RCC 7860 (cell line): ENCODE measurements at regions not wholly inside any gene's neighbourhood (a gene's known extent, or its start where the extent isn't known, plus 50 kb on each side); places are given as distances from the start of the nearest gene placed in this dataset.

ENCODE experiments used
- DNase-seq: peaks from one replicate; pipeline ENCODE4 v3.0.0-alpha.2; 2015; ENCODE audit warnings: low spot score
- FAIRE-seq: peaks from 2 replicates; lab custom pipeline; 2012; peaks lifted over from hg19 to GRCh38; lab: Jason Lieb, UNC

GRCh38 chr3:176740906-176741663, 456.2 kb downstream of the TBL1XR1 start:
- DNase-seq (no peak), FAIRE-seq (no peak)

GRCh38 chr3:176739159-176739558, 458.1 kb downstream of the TBL1XR1 start:
- no peak for FAIRE-seq
- DNase-seq: no peak

- no peak for DNase-seq
- FAIRE-seq: no peak
Measured at GRCh38 chr3:176737480-176738110, 459.7 kb downstream of the TBL1XR1 start.

- FAIRE-seq: no peak
- no peak for DNase-seq
Measured at GRCh38 chr3:176734146-176734545, 463.1 kb downstream of the TBL1XR1 start.

GRCh38 chr3:176724394-176724759, 472.9 kb downstream of the TBL1XR1 start:
- DNase-seq (no peak), FAIRE-seq (no peak)

- no peak for DNase-seq
- FAIRE-seq: no peak
Measured at GRCh38 chr3:176723758-176724393, 473.4 kb downstream of the TBL1XR1 start.

GRCh38 chr3:176714034-176714433, 483.2 kb downstream of the TBL1XR1 start:
- DNase-seq (no peak), FAIRE-seq (no peak)

GRCh38 chr3:176712191-176712590, 485.1 kb downstream of the TBL1XR1 start:
- FAIRE-seq: no peak
- no peak for DNase-seq

- DNase-seq: no peak
- no peak for FAIRE-seq
Measured at GRCh38 chr3:176699288-176699687, 498.0 kb downstream of the TBL1XR1 start.

GRCh38 chr3:176697284-176697889, 499.9 kb downstream of the TBL1XR1 start:
- no peak for FAIRE-seq
- no peak for DNase-seq

GRCh38 chr3:176696816-176697215, 500.5 kb downstream of the TBL1XR1 start:
- no peak for FAIRE-seq

GRCh38 chr3:176692966-176693785, 504.1 kb downstream of the TBL1XR1 start:
- DNase-seq (no peak), FAIRE-seq (no peak)

More at GRCh38 chr3:176696816-176697215, 500.5 kb downstream of the TBL1XR1 start:
- DNase-seq: no peak

GRCh38 chr3:176692199-176692965, 504.9 kb downstream of the TBL1XR1 start:
- no peak for FAIRE-seq

GRCh38 chr3:176690083-176690869, 507.0 kb downstream of the TBL1XR1 start:
- FAIRE-seq (no peak), DNase-seq (no peak)

More at GRCh38 chr3:176692199-176692965, 504.9 kb downstream of the TBL1XR1 start:
- no peak for DNase-seq

- FAIRE-seq: no peak
- DNase-seq: no peak
Measured at GRCh38 chr3:176687754-176688153, 509.5 kb downstream of the TBL1XR1 start.

- no peak for FAIRE-seq
- no peak for DNase-seq
Measured at GRCh38 chr3:176683382-176683781, 513.9 kb downstream of the TBL1XR1 start.

GRCh38 chr3:176663837-176664831, 533.1 kb downstream of the TBL1XR1 start:
- DNase-seq: peak; percentile 14

GRCh38 chr3:176663387-176663786, 533.9 kb downstream of the TBL1XR1 start:
- FAIRE-seq: no peak

More at GRCh38 chr3:176663837-176664831, 533.1 kb downstream of the TBL1XR1 start:
- no peak for FAIRE-seq

More at GRCh38 chr3:176663387-176663786, 533.9 kb downstream of the TBL1XR1 start:
- no peak for DNase-seq
